ENCODE measurements at regions not wholly inside any gene's neighbourhood (a gene's known extent, or its start where the extent isn't known, plus 50 kb on each side); places are given as distances from the start of the nearest gene placed in this dataset.

- H3K4me2 ChIP-seq = no peak overlapping the region
- no peaks in the 10 kb centered on the region for H3K36me3 ChIP-seq (ENCODE audit: low read depth)
- no peaks in the 10 kb centered on the region for H4K20me1 ChIP-seq (ENCODE audit: insufficient read depth)
- TF ChIP-seq EZH2 (IDR thresholded peaks at IDR 0.05; ENCODE audit: low read depth) = no peak
- TF ChIP-seq, protein P1, sequence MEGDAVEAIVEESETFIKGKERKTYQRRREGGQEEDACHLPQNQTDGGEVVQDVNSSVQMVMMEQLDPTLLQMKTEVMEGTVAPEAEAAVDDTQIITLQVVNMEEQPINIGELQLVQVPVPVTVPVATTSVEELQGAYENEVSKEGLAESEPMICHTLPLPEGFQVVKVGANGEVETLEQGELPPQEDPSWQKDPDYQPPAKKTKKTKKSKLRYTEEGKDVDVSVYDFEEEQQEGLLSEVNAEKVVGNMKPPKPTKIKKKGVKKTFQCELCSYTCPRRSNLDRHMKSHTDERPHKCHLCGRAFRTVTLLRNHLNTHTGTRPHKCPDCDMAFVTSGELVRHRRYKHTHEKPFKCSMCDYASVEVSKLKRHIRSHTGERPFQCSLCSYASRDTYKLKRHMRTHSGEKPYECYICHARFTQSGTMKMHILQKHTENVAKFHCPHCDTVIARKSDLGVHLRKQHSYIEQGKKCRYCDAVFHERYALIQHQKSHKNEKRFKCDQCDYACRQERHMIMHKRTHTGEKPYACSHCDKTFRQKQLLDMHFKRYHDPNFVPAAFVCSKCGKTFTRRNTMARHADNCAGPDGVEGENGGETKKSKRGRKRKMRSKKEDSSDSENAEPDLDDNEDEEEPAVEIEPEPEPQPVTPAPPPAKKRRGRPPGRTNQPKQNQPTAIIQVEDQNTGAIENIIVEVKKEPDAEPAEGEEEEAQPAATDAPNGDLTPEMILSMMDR (conservative IDR thresholded peaks at IDR 0.05) = no peak
- H3K27me3 ChIP-seq (ENCODE audit: insufficient read depth, low read depth) = no peaks in the 10 kb centered on the region
- no peak overlapping the region for H3K27ac ChIP-seq
- POLR2A ChIA-PET (ENCODE audit: unreplicated experiment) = no interaction called here
- H3K4me1 ChIP-seq (replicated peaks; ENCODE audit: insufficient read depth) = no peaks in the 10 kb centered on the region
- no peak overlapping the region for H2AFZ ChIP-seq
- intact Hi-C loops (cut with micrococcal nuclease; ENCODE audit: unreplicated experiment) = no loop called here
- H3K79me2 ChIP-seq (ENCODE audit: low read depth) = no peaks in the 10 kb centered on the region
- no TSS peak for BruUV-seq (replicated peaks)
- no peak for DNase-seq
- no peak overlapping the region for H3K4me3 ChIP-seq
- no peaks in the 10 kb centered on the region for H3F3A ChIP-seq (ENCODE audit: insufficient read depth, low read depth)
- CTCF ChIA-PET = no interaction called here
- no peaks in the 10 kb centered on the region for H3K9me2 ChIP-seq (ENCODE audit: insufficient read depth)
- no peaks in the 10 kb centered on the region for H3K9me3 ChIP-seq (ENCODE audit: insufficient read depth, low read depth)
These were observed 509.2 kb upstream of the SOX11 start for GRCh38 chr2:5183031-5183430.

DNA sequence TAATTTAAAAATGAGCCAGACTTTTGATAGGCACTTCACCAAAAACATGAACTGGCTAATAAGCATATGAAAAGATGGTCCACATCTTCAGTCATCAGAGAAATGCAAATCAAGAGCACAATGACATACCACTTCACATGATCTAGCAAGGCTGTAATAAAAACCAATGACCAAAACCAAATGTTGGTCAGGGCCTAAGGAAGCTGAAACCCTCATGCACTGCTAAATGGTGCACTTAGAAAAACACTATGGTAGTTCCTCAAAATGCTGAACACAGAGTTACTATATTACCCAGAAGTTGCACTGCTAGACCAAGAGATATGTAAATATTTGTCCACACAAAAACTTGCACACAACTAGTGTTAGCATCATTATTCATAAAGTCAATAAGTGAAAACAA is 504.9 kb upstream of the SOX11 start:
- H3K9me3 ChIP-seq (ENCODE audit: insufficient read depth, low read depth) = no peaks in the 10 kb centered on the region
- no TSS peak for BruUV-seq (replicated peaks)
- ChIA-PET POLR2A (ENCODE audit: unreplicated experiment) (no interaction called here), CTCF (no interaction called here)
- no peak overlapping the region for H3K4me3 ChIP-seq
- no peaks in the 10 kb centered on the region for H4K20me1 ChIP-seq (ENCODE audit: insufficient read depth)
- DNase-seq = no peak
- intact Hi-C loops (cut with micrococcal nuclease; ENCODE audit: unreplicated experiment) = no loop called here
- TF ChIP-seq EZH2 (IDR thresholded peaks at IDR 0.05; ENCODE audit: low read depth) = no peak
- TF ChIP-seq, protein P1 (conservative IDR thresholded peaks at IDR 0.05) = no peak
- H3F3A ChIP-seq (ENCODE audit: insufficient read depth, low read depth) = no peaks in the 10 kb centered on the region
- 0 out of 2 replicates have a peak, but pooled peaks cover 5% of the 10 kb centered on the region for H3K9me2 ChIP-seq (ENCODE audit: insufficient read depth)
- H3K4me1 ChIP-seq (replicated peaks; ENCODE audit: insufficient read depth) = no peaks in the 10 kb centered on the region
- H3K36me3 ChIP-seq (ENCODE audit: low read depth) = no peaks in the 10 kb centered on the region
- H3K79me2 ChIP-seq (ENCODE audit: low read depth) = no peaks in the 10 kb centered on the region
- no peaks in the 10 kb centered on the region for H3K27me3 ChIP-seq (ENCODE audit: insufficient read depth, low read depth)
- H3K4me2 ChIP-seq = no peak overlapping the region
- H3K27ac ChIP-seq = no peak overlapping the region
- no peak overlapping the region for H2AFZ ChIP-seq

DNA sequence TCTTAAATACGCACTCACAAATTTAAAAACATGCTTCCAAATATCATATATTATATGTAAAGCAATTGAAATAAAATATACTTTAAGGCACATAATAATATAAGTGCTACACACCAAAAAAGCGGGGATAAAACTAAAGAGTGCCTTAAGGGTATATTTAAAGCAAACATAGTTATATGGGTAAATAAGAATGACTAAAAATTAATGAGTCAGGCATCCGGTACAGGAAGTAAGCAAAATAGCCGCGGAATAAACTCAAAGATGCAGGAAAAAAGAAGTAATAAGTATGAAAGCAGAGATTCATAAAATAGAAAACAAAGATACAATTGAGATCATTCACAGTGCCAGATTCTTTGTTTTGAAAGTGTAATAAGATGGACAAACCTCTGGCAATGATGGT is 503.5 kb upstream of the SOX11 start:
- H3K4me3 ChIP-seq = no peak overlapping the region
- no peak for DNase-seq
- intact Hi-C loops (cut with micrococcal nuclease; ENCODE audit: unreplicated experiment) = no loop called here
- no peaks in the 10 kb centered on the region for H3K27me3 ChIP-seq (ENCODE audit: insufficient read depth, low read depth)
- ChIA-PET POLR2A (ENCODE audit: unreplicated experiment) (no interaction called here), CTCF (no interaction called here)
- TF ChIP-seq, protein P1 (conservative IDR thresholded peaks at IDR 0.05) = no peak
- H3K9me2 ChIP-seq (ENCODE audit: insufficient read depth) = 0 out of 2 replicates have a peak, but pooled peaks cover 5% of the 10 kb centered on the region
- H3K27ac ChIP-seq = no peak overlapping the region
- H2AFZ ChIP-seq = no peak overlapping the region
- no TSS peak for BruUV-seq (replicated peaks)
- H3K79me2 ChIP-seq (ENCODE audit: low read depth) = no peaks in the 10 kb centered on the region
- no peaks in the 10 kb centered on the region for H3K4me1 ChIP-seq (replicated peaks; ENCODE audit: insufficient read depth)
- no peaks in the 10 kb centered on the region for H3K36me3 ChIP-seq (ENCODE audit: low read depth)
- H4K20me1 ChIP-seq (ENCODE audit: insufficient read depth) = no peaks in the 10 kb centered on the region
- no peak overlapping the region for H3K4me2 ChIP-seq
- H3F3A ChIP-seq (ENCODE audit: insufficient read depth, low read depth) = no peaks in the 10 kb centered on the region
- no peaks in the 10 kb centered on the region for H3K9me3 ChIP-seq (ENCODE audit: insufficient read depth, low read depth)
